ENCODE measurements at regions not wholly inside any gene's neighbourhood (a gene's known extent, or its start where the extent isn't known, plus 50 kb on each side); places are given as distances from the start of the nearest gene placed in this dataset.

- TF ChIP-seq CTCF (IDR thresholded peaks at IDR 0.05) (no peak), POLR2A (IDR thresholded peaks at IDR 0.05) (no peak)
These were observed 73.2 kb upstream of the RAB6C start for GRCh38 chr2:129906139-129906860.
